ENCODE measurements at regions not wholly inside any gene's neighbourhood (a gene's known extent, or its start where the extent isn't known, plus 50 kb on each side); places are given as distances from the start of the nearest gene placed in this dataset.

DNA sequence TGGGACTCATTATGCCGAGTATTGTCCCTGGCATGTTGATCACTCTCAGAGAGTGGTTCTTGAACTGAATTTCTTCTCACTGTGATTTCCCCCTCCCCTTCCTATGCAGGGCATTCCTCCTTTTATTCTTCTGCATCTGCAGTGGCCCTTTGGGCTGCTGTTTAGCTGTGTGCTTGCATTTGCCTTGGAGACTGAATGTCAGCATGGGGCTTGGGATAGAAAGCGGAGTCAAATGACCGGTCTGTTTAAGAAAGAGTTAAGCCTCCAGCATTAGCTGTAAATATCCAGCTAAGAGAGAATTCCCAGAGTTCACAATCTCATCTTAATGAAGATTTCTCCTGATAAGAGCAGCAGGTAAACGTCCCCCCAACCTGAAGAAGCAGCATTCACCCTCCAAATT lies 65.6 kb upstream of the RMST start (continued):
- no peak for TF ChIP-seq ELF1 (IDR thresholded peaks at IDR 0.05)

- Histone ChIP-seq H3F3A (replicated peaks; ENCODE audit: insufficient read depth) (no peaks in the 10 kb centered on the region), H3K36me3 (replicated peaks in 1 of 2; ENCODE audit: control insufficient read depth in 1 of 2, insufficient read depth in 2 of 2, low read length in 1 of 2) (no peaks in the 10 kb centered on the region), H4K20me1 (ENCODE audit: insufficient read depth) (no peaks in the 10 kb centered on the region), H2AFZ (ENCODE audit: low read depth) (no peak overlapping the region), H3K9ac (no peak overlapping the region), H3K4me1 (ENCODE audit: control insufficient read depth in 1 of 2, insufficient read depth in 2 of 2, low read depth in 1 of 2, low read length in 1 of 2) (no peaks in the 10 kb centered on the region), H3K9me3 (no peaks in the 10 kb centered on the region), H3K9me2 (no peaks in the 10 kb centered on the region), H3K4me2 (no peak overlapping the region), H3K27ac (ENCODE audit: low read depth in 2 of 2, low read length in 1 of 2) (no peak overlapping the region), H3K79me2 (ENCODE audit: insufficient read depth) (no peaks in the 10 kb centered on the region), H3K27me3 (ENCODE audit: insufficient read depth) (no peaks in the 10 kb centered on the region), H3K4me3 (ENCODE audit: low read depth in 2 of 2, low read length in 1 of 2) (no peak overlapping the region)
- POLR2A ChIA-PET, result no interaction called here
- TF ChIP-seq CHD2 (IDR thresholded peaks at IDR 0.05; ENCODE audit: low read length, partially characterized antibody) (no peak), POLR2AphosphoS5 (IDR thresholded peaks at IDR 0.05; ENCODE audit: low read depth, low read length) (no peak), USF2 (IDR thresholded peaks at IDR 0.05; ENCODE audit: borderline replicate concordance, low read depth, low read length) (no peak), NFIC (IDR thresholded peaks at IDR 0.05; ENCODE audit: borderline replicate concordance) (no peak), SMC3 (IDR thresholded peaks at IDR 0.05; ENCODE audit: low read depth, low read length) (no peak), TAF1 (IDR thresholded peaks at IDR 0.05; ENCODE audit: borderline replicate concordance, low read depth, low read length) (no peak), USF1 (IDR thresholded peaks at IDR 0.05; ENCODE audit: borderline replicate concordance, low read depth) (no peak), FOXM1 (IDR thresholded peaks at IDR 0.05; ENCODE audit: low read depth) (no peak), CTCF (IDR thresholded peaks at IDR 0.05) (no peak), RAD21 (IDR thresholded peaks at IDR 0.05; ENCODE audit: low read length) (no peak)
- TF ChIP-seq, protein P1, sequence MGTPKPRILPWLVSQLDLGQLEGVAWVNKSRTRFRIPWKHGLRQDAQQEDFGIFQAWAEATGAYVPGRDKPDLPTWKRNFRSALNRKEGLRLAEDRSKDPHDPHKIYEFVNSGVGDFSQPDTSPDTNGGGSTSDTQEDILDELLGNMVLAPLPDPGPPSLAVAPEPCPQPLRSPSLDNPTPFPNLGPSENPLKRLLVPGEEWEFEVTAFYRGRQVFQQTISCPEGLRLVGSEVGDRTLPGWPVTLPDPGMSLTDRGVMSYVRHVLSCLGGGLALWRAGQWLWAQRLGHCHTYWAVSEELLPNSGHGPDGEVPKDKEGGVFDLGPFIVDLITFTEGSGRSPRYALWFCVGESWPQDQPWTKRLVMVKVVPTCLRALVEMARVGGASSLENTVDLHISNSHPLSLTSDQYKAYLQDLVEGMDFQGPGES (IDR thresholded peaks at IDR 0.05; ENCODE audit: low read depth, low read length), result no peak
- TF ChIP-seq, protein P2, sequence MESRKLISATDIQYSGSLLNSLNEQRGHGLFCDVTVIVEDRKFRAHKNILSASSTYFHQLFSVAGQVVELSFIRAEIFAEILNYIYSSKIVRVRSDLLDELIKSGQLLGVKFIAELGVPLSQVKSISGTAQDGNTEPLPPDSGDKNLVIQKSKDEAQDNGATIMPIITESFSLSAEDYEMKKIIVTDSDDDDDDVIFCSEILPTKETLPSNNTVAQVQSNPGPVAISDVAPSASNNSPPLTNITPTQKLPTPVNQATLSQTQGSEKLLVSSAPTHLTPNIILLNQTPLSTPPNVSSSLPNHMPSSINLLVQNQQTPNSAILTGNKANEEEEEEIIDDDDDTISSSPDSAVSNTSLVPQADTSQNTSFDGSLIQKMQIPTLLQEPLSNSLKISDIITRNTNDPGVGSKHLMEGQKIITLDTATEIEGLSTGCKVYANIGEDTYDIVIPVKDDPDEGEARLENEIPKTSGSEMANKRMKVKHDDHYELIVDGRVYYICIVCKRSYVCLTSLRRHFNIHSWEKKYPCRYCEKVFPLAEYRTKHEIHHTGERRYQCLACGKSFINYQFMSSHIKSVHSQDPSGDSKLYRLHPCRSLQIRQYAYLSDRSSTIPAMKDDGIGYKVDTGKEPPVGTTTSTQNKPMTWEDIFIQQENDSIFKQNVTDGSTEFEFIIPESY (IDR thresholded peaks at IDR 0.05; ENCODE audit: borderline replicate concordance, low read depth), result no peak
- no peak for DNase-seq
- CTCF ChIA-PET, result interaction anchor here (0.7 kb wide), 1 partner anchor 819 kb away, joined by 3 read pairs; no protein-coding TSS in a partner anchor
- 44% methylated on average over 4 of the region's 4 CpGs for WGBS (ENCODE audit: low lambda C conversion rate)
Observed at GRCh38 chr12:97398704-97399103, 63.9 kb upstream of the RMST start.
